ENCODE measurements at regions not wholly inside any gene's neighbourhood (a gene's known extent, or its start where the extent isn't known, plus 50 kb on each side); places are given as distances from the start of the nearest gene placed in this dataset.

DNA sequence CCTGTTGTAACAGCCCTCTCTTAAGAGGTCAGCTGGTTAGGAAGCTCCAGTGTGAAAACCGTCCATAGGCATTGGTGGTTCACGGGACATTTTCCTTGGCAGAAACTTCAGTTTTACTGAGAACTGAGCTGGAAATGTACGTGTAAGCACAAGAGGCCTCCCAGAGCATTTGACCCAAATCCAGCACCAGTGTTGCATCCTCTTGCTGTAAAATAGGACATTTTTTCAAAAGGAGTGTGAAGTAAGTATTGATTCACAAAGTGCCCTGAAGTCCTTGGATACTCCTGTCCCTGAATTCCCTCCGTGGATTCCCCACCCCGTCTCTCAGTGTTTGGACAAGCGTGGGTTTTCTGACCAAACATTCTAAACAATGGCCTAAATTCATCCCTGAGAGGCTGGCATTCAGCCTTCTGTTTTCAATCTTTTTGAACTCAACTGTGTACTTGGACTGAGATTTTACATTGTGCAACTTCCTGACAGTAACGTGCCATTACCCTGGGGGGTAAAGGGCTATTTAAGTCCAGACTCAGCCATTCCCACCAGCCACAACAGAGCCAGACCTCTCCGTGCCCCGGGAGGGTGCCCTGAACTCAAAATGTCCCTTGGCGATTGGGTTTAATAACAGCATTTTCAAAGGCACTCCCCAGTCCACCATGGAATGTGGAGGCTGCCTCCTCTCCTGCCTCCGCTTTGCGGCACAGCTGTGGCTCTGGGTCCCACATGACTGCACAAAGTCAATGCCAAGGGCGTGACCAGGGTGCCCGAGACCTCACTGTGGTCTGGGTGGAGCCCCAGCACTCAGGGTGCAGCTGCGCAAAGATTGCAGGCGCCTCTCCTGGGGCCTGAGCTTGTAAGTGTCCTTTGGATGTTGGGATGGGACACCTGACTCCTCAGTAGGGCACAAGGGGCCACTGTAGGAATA, 92.7 kb upstream of the AFDN start (continued):
- TF ChIP-seq, protein P1, sequence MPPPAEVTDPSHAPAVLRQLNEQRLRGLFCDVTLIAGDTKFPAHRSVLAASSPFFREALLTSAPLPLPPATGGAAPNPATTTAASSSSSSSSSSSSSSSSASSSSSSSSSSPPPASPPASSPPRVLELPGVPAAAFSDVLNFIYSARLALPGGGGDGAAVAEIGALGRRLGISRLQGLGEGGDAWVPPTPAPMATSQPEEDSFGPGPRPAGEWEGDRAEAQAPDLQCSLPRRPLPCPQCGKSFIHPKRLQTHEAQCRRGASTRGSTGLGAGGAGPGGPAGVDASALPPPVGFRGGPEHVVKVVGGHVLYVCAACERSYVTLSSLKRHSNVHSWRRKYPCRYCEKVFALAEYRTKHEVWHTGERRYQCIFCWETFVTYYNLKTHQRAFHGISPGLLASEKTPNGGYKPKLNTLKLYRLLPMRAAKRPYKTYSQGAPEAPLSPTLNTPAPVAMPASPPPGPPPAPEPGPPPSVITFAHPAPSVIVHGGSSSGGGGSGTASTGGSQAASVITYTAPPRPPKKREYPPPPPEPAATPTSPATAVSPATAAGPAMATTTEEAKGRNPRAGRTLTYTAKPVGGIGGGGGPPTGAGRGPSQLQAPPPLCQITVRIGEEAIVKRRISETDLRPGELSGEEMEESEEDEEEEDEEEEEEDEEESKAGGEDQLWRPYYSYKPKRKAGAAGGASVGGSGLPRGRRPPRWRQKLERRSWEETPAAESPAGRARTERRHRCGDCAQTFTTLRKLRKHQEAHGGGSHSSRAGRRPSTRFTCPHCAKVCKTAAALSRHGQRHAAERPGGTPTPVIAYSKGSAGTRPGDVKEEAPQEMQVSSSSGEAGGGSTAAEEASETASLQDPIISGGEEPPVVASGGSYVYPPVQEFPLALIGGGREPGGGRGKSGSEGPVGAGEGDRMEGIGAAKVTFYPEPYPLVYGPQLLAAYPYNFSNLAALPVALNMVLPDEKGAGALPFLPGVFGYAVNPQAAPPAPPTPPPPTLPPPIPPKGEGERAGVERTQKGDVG (CRISPR knock-in tag; IDR thresholded peaks at IDR 0.05; ENCODE audit: borderline replicate concordance) = peak; percentile 96
- TF ChIP-seq BRCA1 (CRISPR knock-in tag; IDR thresholded peaks at IDR 0.05) (no peak; the same call in 1 of the 2 replicates), JUND (CRISPR knock-in tag; IDR thresholded peaks at IDR 0.05) (peak; percentile 54; the same call in 1 of the 2 replicates), ZNF749 (CRISPR knock-in tag; IDR thresholded peaks at IDR 0.05; ENCODE audit: borderline replicate concordance) (peak; percentile 75; the same call in 1 of the 2 replicates), ZFP36L2 (CRISPR knock-in tag; IDR thresholded peaks at IDR 0.05) (no peak; the same call in 1 of the 2 replicates), RXRA (CRISPR knock-in tag; IDR thresholded peaks at IDR 0.05) (peak; percentile 99), ZNF766 (CRISPR knock-in tag; IDR thresholded peaks at IDR 0.05; ENCODE audit: borderline replicate concordance) (peak; percentile 59), RBFOX2 (IDR thresholded peaks at IDR 0.05; ENCODE audit: low read depth, low read length) (peak; percentile 68)
- TF ChIP-seq, protein P2, sequence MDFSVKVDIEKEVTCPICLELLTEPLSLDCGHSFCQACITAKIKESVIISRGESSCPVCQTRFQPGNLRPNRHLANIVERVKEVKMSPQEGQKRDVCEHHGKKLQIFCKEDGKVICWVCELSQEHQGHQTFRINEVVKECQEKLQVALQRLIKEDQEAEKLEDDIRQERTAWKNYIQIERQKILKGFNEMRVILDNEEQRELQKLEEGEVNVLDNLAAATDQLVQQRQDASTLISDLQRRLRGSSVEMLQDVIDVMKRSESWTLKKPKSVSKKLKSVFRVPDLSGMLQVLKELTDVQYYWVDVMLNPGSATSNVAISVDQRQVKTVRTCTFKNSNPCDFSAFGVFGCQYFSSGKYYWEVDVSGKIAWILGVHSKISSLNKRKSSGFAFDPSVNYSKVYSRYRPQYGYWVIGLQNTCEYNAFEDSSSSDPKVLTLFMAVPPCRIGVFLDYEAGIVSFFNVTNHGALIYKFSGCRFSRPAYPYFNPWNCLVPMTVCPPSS (IDR thresholded peaks at IDR 0.05) = no peak
- TF ChIP-seq, protein P3, sequence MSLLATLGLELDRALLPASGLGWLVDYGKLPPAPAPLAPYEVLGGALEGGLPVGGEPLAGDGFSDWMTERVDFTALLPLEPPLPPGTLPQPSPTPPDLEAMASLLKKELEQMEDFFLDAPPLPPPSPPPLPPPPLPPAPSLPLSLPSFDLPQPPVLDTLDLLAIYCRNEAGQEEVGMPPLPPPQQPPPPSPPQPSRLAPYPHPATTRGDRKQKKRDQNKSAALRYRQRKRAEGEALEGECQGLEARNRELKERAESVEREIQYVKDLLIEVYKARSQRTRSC (CRISPR knock-in tag; IDR thresholded peaks at IDR 0.05; ENCODE audit: low read depth) = peak; percentile 75; the same call in 1 of the 2 replicates
- TF ChIP-seq, protein P4, sequence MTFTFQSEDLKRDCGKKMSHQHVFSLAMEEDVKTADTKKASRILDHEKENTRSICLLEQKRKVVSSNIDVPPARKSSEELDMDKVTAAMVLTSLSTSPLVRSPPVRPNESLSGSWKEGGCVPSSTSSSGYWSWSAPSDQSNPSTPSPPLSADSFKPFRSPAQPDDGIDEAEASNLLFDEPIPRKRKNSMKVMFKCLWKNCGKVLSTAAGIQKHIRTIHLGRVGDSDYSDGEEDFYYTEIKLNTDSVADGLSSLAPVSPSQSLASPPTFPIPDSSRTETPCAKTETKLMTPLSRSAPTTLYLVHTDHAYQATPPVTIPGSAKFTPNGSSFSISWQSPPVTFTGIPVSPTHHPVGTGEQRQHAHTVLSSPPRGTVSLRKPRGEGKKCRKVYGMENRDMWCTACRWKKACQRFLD (CRISPR knock-in tag; IDR thresholded peaks at IDR 0.05; ENCODE audit: borderline replicate concordance) = no peak; the same call in 1 of the 2 replicates
- TF ChIP-seq, protein P5, sequence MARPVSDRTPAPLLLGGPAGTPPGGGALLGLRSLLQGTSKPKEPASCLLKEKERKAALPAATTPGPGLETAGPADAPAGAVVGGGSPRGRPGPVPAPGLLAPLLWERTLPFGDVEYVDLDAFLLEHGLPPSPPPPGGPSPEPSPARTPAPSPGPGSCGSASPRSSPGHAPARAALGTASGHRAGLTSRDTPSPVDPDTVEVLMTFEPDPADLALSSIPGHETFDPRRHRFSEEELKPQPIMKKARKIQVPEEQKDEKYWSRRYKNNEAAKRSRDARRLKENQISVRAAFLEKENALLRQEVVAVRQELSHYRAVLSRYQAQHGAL (CRISPR knock-in tag; IDR thresholded peaks at IDR 0.05; ENCODE audit: not compliant biosample characterization) = no peak
- TF ChIP-seq, protein P6, sequence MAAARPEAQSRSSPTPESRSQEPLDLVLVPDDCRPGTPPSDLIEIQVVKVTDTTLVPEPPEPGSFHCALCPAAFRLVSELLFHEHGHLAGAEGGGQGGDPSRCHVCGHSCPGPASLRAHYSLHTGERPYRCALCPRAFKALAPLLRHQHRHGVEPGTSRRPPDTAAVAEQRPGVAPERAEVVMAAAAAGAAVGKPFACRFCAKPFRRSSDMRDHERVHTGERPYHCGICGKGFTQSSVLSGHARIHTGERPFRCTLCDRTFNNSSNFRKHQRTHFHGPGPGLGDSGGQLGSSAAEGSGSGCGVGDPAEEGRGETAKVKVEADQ (CRISPR knock-in tag; IDR thresholded peaks at IDR 0.05; ENCODE audit: borderline replicate concordance) = no peak
- TF ChIP-seq, protein P7, sequence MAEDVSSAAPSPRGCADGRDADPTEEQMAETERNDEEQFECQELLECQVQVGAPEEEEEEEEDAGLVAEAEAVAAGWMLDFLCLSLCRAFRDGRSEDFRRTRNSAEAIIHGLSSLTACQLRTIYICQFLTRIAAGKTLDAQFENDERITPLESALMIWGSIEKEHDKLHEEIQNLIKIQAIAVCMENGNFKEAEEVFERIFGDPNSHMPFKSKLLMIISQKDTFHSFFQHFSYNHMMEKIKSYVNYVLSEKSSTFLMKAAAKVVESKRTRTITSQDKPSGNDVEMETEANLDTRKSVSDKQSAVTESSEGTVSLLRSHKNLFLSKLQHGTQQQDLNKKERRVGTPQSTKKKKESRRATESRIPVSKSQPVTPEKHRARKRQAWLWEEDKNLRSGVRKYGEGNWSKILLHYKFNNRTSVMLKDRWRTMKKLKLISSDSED (CRISPR knock-in tag; IDR thresholded peaks at IDR 0.05) = no peak
